ENCODE measurements at regions not wholly inside any gene's neighbourhood (a gene's known extent, or its start where the extent isn't known, plus 50 kb on each side); places are given as distances from the start of the nearest gene placed in this dataset.

- Mint-ChIP-seq H3K4me1 (no peaks in the 10 kb centered on the region), H3K4me3 (no peak overlapping the region), H3K27me3 (peaks cover 3% of the 10 kb centered on the region), H3K9me3 (ENCODE audit: low read depth) (no peaks in the 10 kb centered on the region), H3K36me3 (no peaks in the 10 kb centered on the region), H3K27ac (no peak overlapping the region)
- CTCF ChIA-PET, result no interaction called here
- no peak for DNase-seq
- no peak for ATAC-seq
These were observed 111.7 kb upstream of the PLXNA4 start for GRCh38 chr7:132687981-132688383.

DNA sequence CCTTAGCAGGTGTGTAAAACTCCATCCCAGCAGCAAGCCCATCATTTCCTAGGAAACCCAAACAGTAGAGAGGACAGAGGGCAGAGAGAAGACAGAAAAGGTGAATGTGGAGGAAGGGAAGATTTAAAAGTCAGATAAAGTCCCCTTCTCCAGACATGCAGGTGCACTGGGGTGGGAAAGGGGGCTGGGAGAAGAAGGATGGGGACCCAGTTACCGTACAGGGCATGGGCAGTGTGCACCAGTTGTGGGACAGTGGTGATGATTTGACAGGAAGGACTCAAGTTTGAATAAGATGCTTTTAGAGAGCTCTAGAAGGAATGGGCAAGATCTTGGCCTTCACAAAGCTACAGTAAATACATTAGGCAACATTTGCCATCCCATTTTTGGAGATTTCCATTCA lies 110.7 kb upstream of the PLXNA4 start:
- H3K4me1 Mint-ChIP-seq, result no peaks in the 10 kb centered on the region

DNA sequence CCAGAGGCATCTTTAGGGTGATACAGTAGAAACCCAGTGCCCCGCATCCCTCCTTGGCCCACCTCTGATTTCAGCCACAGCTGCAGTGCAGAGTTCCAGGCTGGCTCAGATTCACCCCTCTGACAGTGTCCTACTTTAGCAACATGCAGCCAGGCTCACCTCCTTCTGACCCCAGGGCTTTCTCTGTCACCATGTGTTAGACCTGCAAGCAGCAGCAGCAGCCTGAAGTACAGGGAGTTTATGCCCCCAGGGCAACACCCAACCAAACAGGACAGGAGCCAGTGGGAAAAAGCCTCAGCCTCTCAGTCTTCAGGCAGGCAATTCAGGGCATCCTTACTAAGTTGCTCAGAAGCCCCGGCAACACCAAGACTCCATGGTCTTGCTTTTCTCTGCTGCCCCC lies 109.0 kb upstream of the PLXNA4 start:
- DNase-seq, result no peak
- Mint-ChIP-seq H3K36me3 (no peaks in the 10 kb centered on the region), H3K27ac (no peak overlapping the region), H3K9me3 (ENCODE audit: low read depth) (no peaks in the 10 kb centered on the region), H3K4me3 (no peak overlapping the region), H3K27me3 (peaks cover 3% of the 10 kb centered on the region), H3K4me1 (no peaks in the 10 kb centered on the region)
- CTCF ChIA-PET, result no interaction called here
- no peak for ATAC-seq

More for the DNA sequence above, 110.7 kb upstream of the PLXNA4 start:
- no peak overlapping the region for H3K4me3 Mint-ChIP-seq
- CTCF ChIA-PET, result interaction anchor here (0.6 kb wide), 1 partner anchor 1128 kb away, joined by 4 read pairs; no protein-coding TSS in a partner anchor
- H3K36me3 Mint-ChIP-seq, result no peaks in the 10 kb centered on the region
- DNase-seq (no peak), ATAC-seq (no peak)
- no peaks in the 10 kb centered on the region for H3K9me3 Mint-ChIP-seq (ENCODE audit: low read depth)
- peaks cover 3% of the 10 kb centered on the region for H3K27me3 Mint-ChIP-seq
- no peak overlapping the region for H3K27ac Mint-ChIP-seq

DNA sequence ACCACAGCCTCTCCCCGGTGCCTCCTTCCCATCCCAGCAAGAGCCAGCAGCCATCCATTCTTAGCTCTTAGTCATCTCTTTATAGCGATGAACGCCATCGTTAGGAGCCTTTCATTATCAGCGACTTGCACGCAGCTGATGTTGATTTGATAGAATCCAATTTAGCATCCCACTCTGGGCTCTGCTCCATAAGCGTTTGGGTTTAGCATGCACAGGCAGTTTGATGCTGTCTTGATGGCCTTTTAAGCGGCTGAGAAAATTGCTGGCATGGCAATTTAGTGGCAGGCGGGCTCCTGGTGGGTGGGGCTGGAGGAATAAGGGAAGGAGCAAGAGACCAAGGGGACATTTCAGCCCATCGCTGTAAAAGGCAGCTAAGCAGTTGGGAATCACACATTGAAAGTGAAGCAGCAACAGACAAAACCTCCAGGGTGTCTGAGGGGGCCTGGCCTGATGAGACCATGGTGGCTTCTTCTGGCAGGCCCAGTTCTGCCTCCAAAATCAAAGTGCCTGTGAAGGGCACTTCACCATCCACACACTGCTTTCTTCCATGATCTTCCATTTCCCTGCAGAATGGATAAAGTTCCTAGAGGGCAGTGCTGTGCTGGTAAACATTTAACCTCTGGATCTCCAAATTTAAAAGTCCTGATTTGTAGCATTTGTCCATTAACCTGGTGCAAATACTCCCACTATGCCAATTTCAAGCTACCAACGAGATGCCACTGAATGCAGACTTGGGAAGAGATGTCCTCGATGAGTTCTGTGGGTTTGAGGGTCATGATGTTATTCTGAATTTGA lies 107.8 kb upstream of the PLXNA4 start:
- CTCF ChIA-PET, result no interaction called here
- Mint-ChIP-seq H3K4me3 (no peak overlapping the region), H3K27ac (no peak overlapping the region), H3K9me3 (ENCODE audit: low read depth) (no peaks in the 10 kb centered on the region), H3K4me1 (no peaks in the 10 kb centered on the region), H3K36me3 (no peaks in the 10 kb centered on the region), H3K27me3 (peaks cover 3% of the 10 kb centered on the region)
- no peak for ATAC-seq
- DNase-seq, result no peak

DNA sequence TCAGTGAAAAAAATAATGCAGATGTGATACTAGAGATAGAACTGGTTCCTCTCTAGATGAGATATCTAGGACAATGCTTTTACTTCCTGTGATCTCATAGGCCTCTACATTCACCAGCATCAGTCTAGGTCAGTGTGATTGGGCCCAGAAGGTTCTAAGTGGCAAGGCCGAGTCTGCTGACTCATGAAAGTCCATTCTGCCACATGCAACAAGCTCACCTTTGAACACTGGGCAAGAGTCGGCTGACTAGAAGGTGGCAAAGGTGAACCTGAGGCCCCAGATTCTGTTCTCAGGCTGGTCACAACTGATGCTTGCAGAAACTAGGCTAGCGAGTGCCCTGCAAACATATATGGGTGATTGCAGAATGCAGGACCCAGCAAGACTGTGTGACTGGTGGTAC lies 105.7 kb upstream of the PLXNA4 start:
- Mint-ChIP-seq H3K27me3 (peaks cover 3% of the 10 kb centered on the region), H3K27ac (no peak overlapping the region), H3K9me3 (ENCODE audit: low read depth) (no peaks in the 10 kb centered on the region), H3K4me3 (no peak overlapping the region), H3K36me3 (no peaks in the 10 kb centered on the region), H3K4me1 (no peaks in the 10 kb centered on the region)
- DNase-seq, result no peak
- ATAC-seq, result no peak
- CTCF ChIA-PET, result no interaction called here

- Mint-ChIP-seq H3K27me3 (peaks cover 3% of the 10 kb centered on the region), H3K36me3 (no peaks in the 10 kb centered on the region), H3K27ac (no peak overlapping the region), H3K4me1 (no peaks in the 10 kb centered on the region), H3K9me3 (ENCODE audit: low read depth) (no peaks in the 10 kb centered on the region), H3K4me3 (no peak overlapping the region)
- ATAC-seq, result no peak
- no peak for DNase-seq
- CTCF ChIA-PET, result no interaction called here
These were observed 104.3 kb upstream of the PLXNA4 start for GRCh38 chr7:132680590-132680989.

DNA sequence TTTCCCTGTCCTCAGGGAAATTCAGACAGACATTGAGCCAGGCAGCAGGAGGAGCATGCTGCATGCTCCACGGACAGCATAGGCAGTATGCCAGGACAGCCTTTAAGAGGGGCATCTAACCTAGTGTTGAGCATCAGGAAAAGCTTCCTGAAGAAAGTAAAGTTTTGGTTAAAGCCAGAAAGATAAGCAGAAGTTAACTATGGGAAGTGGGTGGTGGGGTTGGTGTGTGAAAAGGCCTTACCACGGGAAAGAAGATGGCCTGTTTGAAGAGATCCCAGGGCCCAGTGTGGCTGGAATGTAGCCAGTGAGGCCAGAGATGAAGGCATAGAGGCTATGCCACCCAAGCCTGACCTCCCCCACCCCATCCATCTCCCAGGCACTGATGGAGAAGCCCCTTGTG lies 102.4 kb upstream of the PLXNA4 start:
- Mint-ChIP-seq H3K27ac (no peak overlapping the region), H3K9me3 (ENCODE audit: low read depth) (no peaks in the 10 kb centered on the region), H3K4me3 (no peak overlapping the region), H3K36me3 (no peaks in the 10 kb centered on the region), H3K4me1 (no peaks in the 10 kb centered on the region), H3K27me3 (no peaks in the 10 kb centered on the region)
- DNase-seq (no peak), ATAC-seq (no peak)
- CTCF ChIA-PET, result no interaction called here

DNA sequence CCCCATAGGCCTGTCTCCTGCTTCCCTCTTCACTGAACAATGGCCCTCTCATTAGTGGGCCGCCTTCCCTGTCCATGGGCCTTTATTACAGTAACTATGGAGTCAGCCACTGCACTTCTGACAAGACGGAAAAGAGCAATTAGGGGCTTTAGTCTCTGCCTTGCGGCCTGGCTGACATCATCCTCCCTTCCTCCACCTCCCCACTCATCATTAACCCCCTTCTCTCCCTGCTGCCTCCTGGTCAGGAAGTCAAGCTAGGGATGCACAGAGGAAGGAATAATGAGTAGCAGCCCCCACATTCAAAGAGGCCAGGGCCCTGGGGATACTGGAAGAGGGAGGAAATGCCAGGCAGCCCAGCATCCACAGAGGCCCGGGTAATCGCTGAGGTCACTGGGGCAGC lies 101.6 kb upstream of the PLXNA4 start:
- H3K4me3 Mint-ChIP-seq, result no peak overlapping the region
- peaks cover 2% of the 10 kb centered on the region for H3K9me3 Mint-ChIP-seq (ENCODE audit: low read depth)
- no peaks in the 10 kb centered on the region for H3K4me1 Mint-ChIP-seq
- H3K36me3 Mint-ChIP-seq, result no peaks in the 10 kb centered on the region
- ATAC-seq (no peak), DNase-seq (no peak)
- CTCF ChIA-PET, result no interaction called here
- no peak overlapping the region for H3K27ac Mint-ChIP-seq
- H3K27me3 Mint-ChIP-seq, result no peaks in the 10 kb centered on the region

DNA sequence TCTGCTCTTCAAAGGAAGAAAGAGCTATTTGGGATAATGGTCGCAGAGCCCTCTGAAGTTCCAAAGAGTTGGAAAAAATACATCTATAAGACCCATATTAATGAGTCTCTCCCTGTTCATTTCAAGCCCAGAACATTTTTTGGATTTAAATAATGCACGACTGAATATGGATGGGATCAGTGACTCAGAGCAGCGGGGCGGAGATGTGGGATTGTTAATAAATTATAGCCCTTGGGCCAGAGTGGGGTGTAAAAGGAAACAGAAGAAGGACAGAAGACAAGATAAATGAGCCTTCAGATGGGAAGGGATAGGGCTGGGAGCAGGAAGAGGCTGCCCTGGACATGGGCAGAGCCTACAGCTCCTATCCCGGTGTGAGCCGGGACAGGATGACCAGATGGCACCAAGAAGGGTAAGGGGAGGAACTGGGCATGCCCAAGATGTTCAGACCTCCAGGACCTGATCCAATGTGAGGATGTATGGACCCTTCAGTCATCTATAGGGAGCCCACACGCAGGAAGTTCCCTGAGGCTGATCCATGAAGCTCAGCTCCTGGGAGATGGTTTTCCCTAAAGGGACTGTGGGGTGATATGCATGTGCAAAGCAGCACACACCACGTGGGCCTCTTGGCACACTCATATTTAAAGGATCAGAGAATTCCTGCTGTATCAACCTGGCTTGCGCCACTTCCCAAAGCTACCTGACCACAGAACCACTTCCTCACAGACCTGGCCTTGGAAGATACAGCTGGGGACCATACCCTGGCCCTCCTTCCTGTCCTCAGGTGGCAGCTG lies 96.1 kb upstream of the PLXNA4 start:
- Mint-ChIP-seq H3K36me3 (peaks cover 1% of the 10 kb centered on the region), H3K9me3 (ENCODE audit: low read depth) (peaks cover 2% of the 10 kb centered on the region), H3K4me1 (no peaks in the 10 kb centered on the region), H3K4me3 (no peak overlapping the region), H3K27ac (no peak overlapping the region), H3K27me3 (no peaks in the 10 kb centered on the region)
- DNase-seq (no peak), ATAC-seq (no peak)
- CTCF ChIA-PET, result no interaction called here

GRCh38 chr7:132666774-132667172 lies 90.5 kb upstream of the PLXNA4 start:
- no peak overlapping the region for H3K4me3 Mint-ChIP-seq
- CTCF ChIA-PET, result interaction anchor here (2.8 to 3.1 kb wide), 2 partner anchors 10 to 13 kb away, joined by 16 to 21 read pairs; no protein-coding TSS in a partner anchor
- no peaks in the 10 kb centered on the region for H3K27me3 Mint-ChIP-seq
- DNase-seq, result no peak
- H3K9me3 Mint-ChIP-seq (ENCODE audit: low read depth), result no peaks in the 10 kb centered on the region
- H3K27ac Mint-ChIP-seq, result peak overlapping the region; percentile 73
- no peak for ATAC-seq
- peaks cover 8% of the 10 kb centered on the region for H3K36me3 Mint-ChIP-seq
- H3K4me1 Mint-ChIP-seq, result peaks cover 12% of the 10 kb centered on the region

GRCh38 chr7:132666071-132666773 lies 90.0 kb upstream of the PLXNA4 start:
- DNase-seq (peak; percentile 45), ATAC-seq (peak; percentile 91)
- H3K4me1 Mint-ChIP-seq, result peaks cover 12% of the 10 kb centered on the region
- H3K4me3 Mint-ChIP-seq, result no peak overlapping the region
- CTCF ChIA-PET, result interaction anchor here (2.8 to 3.1 kb wide), 2 partner anchors 10 to 13 kb away, joined by 16 to 21 read pairs; no protein-coding TSS in a partner anchor
- H3K27ac Mint-ChIP-seq, result peak overlapping the region; percentile 73
- H3K27me3 Mint-ChIP-seq, result no peaks in the 10 kb centered on the region
- peaks cover 8% of the 10 kb centered on the region for H3K36me3 Mint-ChIP-seq
- no peaks in the 10 kb centered on the region for H3K9me3 Mint-ChIP-seq (ENCODE audit: low read depth)

DNA sequence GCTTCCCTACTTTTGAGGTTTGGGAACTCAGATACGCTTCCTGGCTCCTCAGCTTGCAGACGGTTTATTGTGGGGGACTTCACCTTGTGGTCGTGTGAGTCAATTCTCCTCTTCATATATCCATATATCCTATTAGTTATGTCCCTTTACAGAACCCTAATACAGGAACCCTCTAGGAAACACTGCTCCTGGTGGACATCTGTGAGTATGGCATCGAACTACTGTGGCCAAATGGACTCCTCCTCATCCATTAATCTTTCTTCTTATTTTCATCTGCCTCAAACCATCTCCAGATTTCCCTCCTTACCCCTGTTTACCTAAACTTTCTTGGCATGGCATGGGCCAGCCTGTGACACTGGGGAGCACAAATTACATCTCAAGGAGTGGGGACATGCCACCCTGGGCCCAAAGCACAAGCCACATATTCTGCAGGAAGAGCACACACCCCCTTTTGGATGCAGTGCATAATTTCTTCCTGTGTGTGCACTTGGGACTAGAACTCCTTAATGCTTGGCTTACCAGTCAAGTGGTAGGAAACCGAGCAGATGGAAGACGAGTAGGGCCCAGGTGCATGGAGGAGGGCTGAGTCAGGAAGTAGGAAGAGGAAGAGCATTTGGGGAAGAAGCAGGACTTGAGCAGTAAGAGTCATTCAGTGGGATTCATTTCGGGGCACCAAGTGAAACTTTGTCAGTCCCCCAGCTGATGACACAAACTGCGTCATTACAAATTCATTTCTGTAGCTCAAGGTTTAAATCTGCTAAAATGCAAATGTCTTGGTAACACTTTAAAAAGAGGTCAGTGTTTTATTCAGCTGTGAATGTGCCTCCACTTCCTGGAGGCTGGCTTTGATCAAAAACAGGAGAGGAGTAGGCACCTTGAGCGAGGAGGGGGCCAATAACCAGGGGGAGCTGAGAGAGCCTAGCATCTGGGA lies 80.8 kb upstream of the PLXNA4 start:
- CTCF ChIA-PET, result interaction anchor here (3.3 kb wide), 1 partner anchor 9 kb away, joined by 16 read pairs; no protein-coding TSS in a partner anchor
- no peak overlapping the region for H3K27ac Mint-ChIP-seq
- DNase-seq, result peak; percentile 37
- no peaks in the 10 kb centered on the region for H3K9me3 Mint-ChIP-seq (ENCODE audit: low read depth)
- no peak for ATAC-seq
- H3K4me1 Mint-ChIP-seq, result peaks cover 39% of the 10 kb centered on the region
- peaks cover 6% of the 10 kb centered on the region for H3K36me3 Mint-ChIP-seq
- no peak overlapping the region for H3K4me3 Mint-ChIP-seq
- no peaks in the 10 kb centered on the region for H3K27me3 Mint-ChIP-seq

GRCh38 chr7:132656341-132656740 lies 80.1 kb upstream of the PLXNA4 start:
- H3K4me3 Mint-ChIP-seq, result no peak overlapping the region
- H3K27ac Mint-ChIP-seq, result no peak overlapping the region
- ATAC-seq, result no peak
- CTCF ChIA-PET, result interaction anchor here (3.3 kb wide), 1 partner anchor 10 kb away, joined by 16 read pairs; no protein-coding TSS in a partner anchor
- no peak for DNase-seq
- H3K4me1 Mint-ChIP-seq, result peaks cover 39% of the 10 kb centered on the region
- H3K36me3 Mint-ChIP-seq, result peaks cover 6% of the 10 kb centered on the region
- H3K9me3 Mint-ChIP-seq (ENCODE audit: low read depth), result no peaks in the 10 kb centered on the region
- no peaks in the 10 kb centered on the region for H3K27me3 Mint-ChIP-seq

Measured in activated CD8-positive, alpha-beta memory T cell treated with anti-CD3 and anti-CD28 coated beads, Interleukin-2, amount 10 ng/mL, durations not matched to agents 7 days and 5 days (primary cell).